CD4-positive, alpha-beta T cell treated with Interleukin-10 for 1 hour (primary cell): ENCODE measurements at regions not wholly inside any gene's neighbourhood (a gene's known extent, or its start where the extent isn't known, plus 50 kb on each side); places are given as distances from the start of the nearest gene placed in this dataset.
"Not testable (repeated sequence)": the region's sequence is repeated elsewhere in the genome, so short reads cannot be mapped to it uniquely, and the experiment has no call there.

Experiments
- DNase-seq: peaks from one replicate; pipeline ENCODE4 v3.0.0-alpha.2; 2020

- DNase-seq, result no peak
Measured at GRCh38 chr3:110413807-110414748, 657.5 kb upstream of the NECTIN3 start.

DNA sequence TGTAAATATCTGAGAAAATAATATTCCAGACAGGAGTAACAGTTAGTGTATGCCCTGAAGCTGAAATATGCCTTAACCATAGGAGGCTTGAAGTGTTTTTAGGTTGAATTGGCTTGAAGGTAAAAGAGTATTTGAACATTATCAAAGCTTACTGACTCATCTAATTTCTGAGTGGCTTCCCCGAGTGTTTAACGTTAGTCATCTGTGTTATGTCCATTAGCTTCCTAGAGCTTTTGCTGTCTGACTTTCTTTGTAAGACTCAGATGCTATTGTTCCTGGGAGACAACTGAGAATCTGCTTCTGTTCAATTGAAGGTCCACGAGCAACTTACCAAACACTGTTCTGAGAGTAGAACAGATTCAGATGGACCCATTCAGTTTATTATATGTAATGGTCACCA is 656.8 kb upstream of the NECTIN3 start:
- no peak for DNase-seq

GRCh38 chr3:110419096-110419495 is 652.5 kb upstream of the NECTIN3 start:
- DNase-seq, result no peak

- no peak for DNase-seq
Measured at GRCh38 chr3:110419601-110420000, 652.0 kb upstream of the NECTIN3 start.

- no peak for DNase-seq
Measured at GRCh38 chr3:110420158-110420641, 651.4 kb upstream of the NECTIN3 start.

GRCh38 chr3:110423276-110423675 is 648.3 kb upstream of the NECTIN3 start:
- DNase-seq, result no peak

- no peak for DNase-seq
Measured at GRCh38 chr3:110430146-110430545, 641.5 kb upstream of the NECTIN3 start.

GRCh38 chr3:110436209-110436608 is 635.4 kb upstream of the NECTIN3 start:
- DNase-seq, result no peak

GRCh38 chr3:110440066-110440653 is 631.5 kb upstream of the NECTIN3 start:
- DNase-seq, result not testable (repeated sequence)

DNA sequence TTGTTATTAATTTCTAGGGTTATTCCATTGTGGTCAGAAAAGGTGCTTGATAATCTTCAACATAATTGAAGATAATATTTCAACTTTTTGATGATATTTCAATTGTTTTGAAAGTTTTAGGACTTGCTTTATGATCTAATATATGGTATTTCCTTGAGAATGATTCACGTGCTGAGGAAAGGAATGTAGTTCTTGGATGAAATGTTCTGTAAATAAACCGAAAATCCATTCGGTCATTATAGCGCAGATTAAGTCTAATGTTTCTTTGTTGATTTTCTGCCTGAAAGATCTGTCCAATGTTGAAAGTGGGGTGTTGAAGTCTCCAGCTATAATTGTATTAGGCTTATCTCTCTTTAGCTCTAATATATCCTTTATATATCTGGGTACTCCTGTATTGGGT is 617.5 kb upstream of the NECTIN3 start:
- DNase-seq, result no peak

GRCh38 chr3:110456001-110456400 is 615.6 kb upstream of the NECTIN3 start:
- DNase-seq, result no peak

GRCh38 chr3:110456438-110457138 is 615.0 kb upstream of the NECTIN3 start:
- DNase-seq, result no peak

DNA sequence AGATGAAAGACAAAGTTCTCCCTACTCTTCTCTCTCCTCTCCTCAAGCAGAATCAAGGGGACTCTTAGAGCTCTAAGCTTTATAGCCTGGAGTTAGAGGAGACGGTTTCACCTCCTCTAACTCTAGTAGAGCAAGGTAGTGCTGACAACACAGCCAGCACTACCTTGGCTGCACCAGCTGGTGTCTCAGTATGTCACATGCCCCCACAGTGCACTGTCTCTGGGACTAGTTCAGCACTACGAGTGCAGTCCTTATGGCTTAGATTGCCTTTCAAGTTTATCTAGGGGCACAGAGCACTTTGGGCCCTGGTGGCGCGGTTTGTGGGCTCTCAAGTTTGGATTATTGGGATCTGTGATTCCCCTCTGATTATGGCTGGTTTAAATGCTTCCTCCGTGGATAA is 614.1 kb upstream of the NECTIN3 start:
- no peak for DNase-seq

DNA sequence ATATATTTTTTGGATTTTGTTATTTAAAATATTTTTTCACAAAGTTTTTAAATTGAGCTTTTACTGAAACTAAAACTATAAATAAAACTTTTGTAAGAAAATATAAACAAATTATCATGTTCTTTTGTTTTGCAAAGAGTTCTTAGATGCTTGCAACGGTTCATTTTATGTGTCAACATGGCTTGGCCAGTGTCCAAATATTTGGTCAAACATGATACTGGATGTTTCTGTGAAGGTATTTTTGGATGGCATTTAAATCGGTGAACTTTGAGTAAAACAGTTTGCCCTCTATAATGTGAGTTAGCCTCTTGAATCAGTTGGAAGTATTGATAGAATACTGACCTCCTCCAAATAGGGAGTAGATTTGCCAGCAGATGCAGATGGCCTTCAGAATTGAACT is 612.6 kb upstream of the NECTIN3 start:
- DNase-seq, result no peak

- DNase-seq, result no peak
Measured at GRCh38 chr3:110470310-110470709, 601.3 kb upstream of the NECTIN3 start.

DNA sequence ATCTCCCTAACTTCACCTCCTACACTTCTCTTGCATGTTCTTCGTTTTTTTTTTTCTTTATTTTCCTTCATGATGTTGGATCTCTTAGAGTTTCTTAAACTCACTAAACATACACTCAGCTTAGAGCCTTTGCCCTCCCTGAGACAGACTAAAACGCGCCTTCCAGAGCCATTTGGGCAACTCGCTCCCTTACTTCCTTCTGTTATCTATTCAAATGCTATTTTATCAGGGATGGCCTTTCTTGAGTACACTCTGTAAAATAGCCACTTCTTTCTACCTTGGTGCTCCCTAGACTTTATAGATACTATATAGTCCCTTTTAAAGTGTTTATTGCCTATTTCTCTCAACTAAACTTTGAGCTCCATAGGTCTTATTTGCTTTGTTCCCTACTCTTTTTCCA is 598.2 kb upstream of the NECTIN3 start:
- DNase-seq, result no peak

- no peak for DNase-seq
Measured at GRCh38 chr3:110474397-110474796, 597.2 kb upstream of the NECTIN3 start.

DNA sequence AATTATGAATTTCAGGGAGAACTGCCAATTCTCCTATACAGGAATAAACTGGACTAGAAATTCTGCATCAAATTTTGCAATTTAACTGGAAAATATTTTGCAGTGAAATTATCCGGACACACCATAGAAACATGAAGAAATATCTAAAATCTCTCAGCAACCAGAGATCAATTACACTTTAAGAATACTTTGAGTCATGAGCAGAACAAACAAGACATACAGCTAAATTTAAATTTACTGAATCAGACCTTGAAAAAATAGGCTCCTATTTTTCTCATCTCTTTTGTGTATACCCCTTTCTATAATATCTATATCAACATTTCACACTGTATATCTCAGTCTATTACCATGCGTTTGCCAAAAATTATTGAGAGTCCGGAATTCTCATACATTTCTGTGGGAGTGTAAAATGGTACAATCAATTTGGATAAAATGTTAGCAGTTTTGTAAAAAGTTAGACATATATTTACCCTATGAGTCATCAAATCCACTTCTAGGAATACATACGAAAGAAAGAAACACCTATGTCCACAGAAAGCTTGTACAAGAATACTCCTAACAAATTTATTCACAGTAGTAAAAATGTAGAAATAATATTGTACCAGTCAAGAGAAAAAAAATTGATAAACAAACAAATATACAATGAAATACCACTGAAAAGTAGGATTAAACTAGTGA is 593.1 kb upstream of the NECTIN3 start:
- DNase-seq, result no peak

- no peak for DNase-seq
Measured at GRCh38 chr3:110479731-110480130, 591.9 kb upstream of the NECTIN3 start.

GRCh38 chr3:110485389-110485788 is 586.2 kb upstream of the NECTIN3 start:
- no peak for DNase-seq

- no peak for DNase-seq
Measured at GRCh38 chr3:110487840-110488239, 583.8 kb upstream of the NECTIN3 start.

DNA sequence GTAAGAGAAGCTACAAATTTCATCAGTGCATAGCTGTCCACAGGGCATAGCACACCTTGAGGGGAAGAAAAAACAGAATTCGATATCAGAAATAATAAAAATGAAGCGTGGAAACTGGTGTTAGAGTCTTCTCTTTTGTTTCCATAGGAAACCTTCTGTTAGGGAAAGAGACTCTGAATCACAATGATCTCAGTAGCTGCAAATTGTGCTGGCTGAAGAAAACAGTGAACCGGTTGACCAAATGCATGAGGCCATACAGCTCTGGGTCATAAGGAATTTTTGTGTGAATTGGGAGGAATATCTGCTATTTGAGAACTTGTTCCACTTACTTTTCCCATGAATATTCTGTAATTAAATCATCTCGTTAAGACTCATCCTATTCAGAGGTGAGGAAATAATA is 580.2 kb upstream of the NECTIN3 start:
- DNase-seq, result no peak

GRCh38 chr3:110492876-110493275 is 578.7 kb upstream of the NECTIN3 start:
- no peak for DNase-seq
